ENCODE measurements at regions not wholly inside any gene's neighbourhood (a gene's known extent, or its start where the extent isn't known, plus 50 kb on each side); places are given as distances from the start of the nearest gene placed in this dataset.
A peak's percentile ranks its signal among the peaks of the same experiment; 100 is the strongest.
"Not testable (repeated sequence)": the region's sequence is repeated elsewhere in the genome, so short reads cannot be mapped to it uniquely, and the experiment has no call there.

DNA sequence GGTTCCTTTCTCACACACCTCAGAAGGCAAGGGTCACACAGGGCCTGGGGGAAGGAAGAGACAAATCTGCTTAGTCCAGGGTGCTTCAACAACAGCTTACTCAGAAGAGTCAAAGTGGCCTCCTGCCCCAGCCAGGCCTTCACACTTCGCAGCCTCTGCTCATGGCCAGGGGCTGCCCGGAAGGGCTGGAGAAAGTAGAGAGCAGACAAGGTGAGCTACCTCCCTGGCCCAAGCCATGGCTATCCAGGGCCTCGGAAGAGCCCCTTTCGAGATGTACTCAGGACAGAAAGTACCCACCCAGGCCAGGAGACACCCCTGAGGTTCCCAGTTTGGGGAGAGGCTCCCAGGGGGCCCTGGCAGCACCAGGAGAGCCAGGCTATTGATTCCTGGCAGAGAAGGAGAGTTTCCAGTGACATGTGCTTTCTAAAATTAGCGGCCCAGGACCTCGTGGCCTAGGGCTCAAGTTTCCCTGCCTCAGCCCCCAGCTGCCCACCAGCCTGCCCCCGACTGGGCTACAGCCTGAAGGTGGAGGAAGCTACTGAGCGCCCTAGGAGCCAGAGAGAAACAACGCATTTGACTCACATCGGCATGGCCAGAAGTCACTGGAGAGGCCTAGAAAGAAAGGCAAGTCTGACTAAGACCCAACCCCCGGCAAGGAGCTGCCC lies 533.2 kb downstream of the TP53TG3F start:
- DNase-seq (ENCODE audit: low read depth, low spot score) = not testable (repeated sequence)

DNA sequence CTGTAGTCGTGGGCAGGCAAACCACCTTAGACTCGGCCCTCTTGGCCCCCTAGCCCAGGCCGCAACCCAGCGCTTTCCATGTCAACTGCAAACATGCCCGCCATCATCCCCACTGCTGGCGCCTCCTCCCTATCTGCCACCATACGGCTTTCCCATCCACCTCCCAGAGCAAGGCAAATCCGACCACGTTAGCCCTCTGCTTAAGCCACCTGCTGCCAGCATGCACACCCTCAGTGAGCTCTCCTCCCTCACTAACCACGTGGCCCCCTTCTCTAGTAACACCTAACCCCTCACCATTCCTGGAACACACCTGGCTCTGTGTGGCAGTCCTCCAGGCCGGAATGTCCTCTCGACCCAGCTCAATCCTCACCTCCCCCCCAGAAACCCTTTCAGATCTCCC lies 534.8 kb downstream of the TP53TG3F start:
- DNase-seq (ENCODE audit: low read depth, low spot score); H3K27ac ChIP-seq: not testable (repeated sequence)

More for the DNA sequence above, 533.2 kb downstream of the TP53TG3F start:
- not testable (repeated sequence) for H3K27ac ChIP-seq

DNA sequence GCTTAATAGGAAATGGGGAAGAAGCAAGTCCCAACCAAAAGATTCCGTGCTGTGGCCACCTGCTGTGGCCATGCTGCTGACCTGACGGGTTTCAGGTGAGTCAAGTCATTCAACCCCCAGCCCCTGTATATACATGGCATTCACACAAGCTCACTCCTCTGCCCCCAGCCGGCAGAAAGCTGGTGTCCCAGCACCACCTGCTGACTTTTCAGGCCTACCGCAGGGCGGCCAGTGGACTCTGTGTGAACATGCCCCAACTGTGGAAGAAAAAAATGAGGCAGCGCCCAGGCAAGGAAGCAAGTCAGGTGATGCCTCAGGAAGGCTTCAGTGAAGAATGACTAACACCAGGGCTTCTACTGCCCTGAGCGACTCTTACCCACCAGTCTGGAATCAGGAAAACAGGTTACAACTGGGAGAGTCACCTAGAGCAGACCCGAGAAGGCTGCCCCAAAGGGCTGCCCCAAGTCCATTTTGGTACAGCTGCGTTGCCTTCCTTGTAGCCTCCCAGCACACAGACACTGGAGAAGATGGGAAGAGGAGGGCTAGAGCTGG lies 536.5 kb downstream of the TP53TG3F start:
- not testable (repeated sequence) for DNase-seq (ENCODE audit: low read depth, low spot score); H3K27ac ChIP-seq

DNA sequence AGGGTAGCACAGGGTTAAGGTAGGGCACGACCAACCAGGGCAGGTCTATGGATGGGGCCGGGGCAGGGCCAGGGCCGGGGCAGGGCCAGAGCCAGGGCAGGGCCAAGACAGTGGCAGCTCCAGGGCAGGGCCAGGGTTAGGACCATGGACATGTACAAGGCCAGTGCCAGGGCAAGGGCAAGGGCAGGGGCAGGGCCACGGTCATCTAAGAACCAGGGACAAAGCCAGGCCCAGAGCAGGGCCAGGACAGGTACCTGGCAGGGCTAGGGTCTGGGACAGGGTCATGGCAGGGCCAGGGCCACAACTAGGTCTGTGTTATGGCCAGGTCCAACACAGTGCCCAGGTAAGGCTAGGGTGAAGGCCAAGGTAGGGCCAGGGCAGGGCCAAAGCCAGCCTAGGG lies 541.8 kb downstream of the TP53TG3F start:
- DNase-seq (ENCODE audit: low read depth, low spot score) = not testable (repeated sequence)

DNA sequence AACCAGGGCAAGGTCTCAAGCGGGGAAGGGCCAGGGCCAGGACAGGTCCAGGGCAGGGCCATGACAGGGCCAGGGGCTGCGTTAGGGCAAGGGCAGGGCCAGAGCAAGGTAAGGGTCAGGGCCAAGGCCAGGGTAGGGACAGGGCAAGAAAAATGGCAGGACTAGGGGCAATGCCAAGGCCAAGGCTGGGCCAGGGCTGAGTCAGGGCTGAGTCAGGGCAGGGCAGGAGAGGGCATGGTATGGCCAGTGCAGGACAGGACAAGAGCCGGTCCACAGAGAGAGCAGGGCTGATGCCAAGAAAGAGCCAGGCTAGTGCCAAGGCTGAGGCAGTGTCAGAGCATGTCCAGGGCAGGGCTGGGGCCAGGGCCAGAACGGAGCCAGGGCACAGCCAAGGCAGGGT lies 542.5 kb downstream of the TP53TG3F start:
- H3K27ac ChIP-seq; DNase-seq (ENCODE audit: low read depth, low spot score): not testable (repeated sequence)

More for the DNA sequence above, 541.8 kb downstream of the TP53TG3F start:
- not testable (repeated sequence) for H3K27ac ChIP-seq

DNA sequence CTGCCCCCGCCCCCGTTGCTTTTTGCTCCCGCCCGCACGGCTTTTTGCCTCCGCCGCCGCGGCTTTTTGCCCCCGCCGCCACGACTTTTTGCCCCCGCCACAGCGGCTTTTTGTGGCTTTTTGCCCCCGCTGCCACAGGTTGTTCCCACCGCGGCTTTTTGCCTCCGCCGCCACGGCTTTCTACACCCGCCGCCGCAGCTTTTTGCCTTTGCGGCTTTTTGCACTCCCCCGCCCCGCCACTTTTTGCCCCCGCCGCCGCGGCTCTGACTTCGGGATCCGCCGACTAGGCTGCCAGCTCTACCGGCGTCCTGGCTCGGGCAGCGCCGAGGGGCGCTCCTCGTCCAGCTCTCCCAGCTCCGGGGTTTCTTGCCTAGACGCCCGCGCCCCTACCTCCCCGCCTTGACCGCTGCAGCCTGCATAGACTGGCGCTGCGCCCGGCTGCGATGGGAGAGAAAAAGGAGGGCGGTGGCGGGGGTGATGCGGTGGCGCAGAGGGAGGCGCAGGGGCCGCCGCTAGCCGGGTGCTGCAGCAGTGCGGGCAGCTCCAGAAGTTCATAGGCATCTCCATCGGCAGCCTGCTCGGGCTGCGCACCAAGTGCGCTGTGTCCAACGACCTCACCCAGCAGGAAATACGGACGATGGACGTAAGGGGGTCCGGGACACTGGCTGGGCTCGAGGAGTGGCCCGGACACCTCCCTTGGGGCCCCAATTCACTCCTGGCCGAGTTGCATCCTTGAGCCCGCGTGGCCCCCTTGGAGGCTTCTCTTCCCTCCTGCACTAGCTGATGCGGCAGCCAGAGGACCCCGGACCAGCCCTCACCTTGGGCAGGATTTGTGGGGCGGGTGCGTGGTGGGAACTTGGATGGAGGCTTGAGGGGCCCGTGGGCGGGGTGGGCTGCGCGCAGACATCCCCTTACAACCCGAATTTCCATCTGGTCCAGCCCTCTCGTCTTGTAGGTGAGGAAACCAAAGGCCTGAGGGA lies 555.7 kb downstream of the TP53TG3F start:
- H3K27ac ChIP-seq; DNase-seq (ENCODE audit: low read depth, low spot score): not testable (repeated sequence)

DNA sequence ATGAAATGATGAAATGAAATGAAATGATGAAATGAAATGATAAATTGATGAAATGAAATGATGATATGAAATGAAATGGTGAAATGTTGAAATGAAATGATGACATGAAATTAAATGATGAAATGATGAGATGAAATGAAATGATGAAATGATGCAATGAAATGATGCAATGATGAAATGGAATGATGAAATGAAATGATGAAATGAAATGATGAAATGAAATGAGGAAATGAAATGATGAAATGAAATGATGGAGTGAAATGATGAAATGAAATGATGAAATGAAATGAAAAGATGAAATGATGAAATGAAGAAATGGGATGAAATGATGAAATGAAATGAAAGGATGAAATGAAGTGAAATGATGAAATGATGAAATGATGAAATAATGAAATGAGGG lies 558.9 kb downstream of the TP53TG3F start:
- H3K27ac ChIP-seq; DNase-seq (ENCODE audit: low read depth, low spot score): not testable (repeated sequence)

DNA sequence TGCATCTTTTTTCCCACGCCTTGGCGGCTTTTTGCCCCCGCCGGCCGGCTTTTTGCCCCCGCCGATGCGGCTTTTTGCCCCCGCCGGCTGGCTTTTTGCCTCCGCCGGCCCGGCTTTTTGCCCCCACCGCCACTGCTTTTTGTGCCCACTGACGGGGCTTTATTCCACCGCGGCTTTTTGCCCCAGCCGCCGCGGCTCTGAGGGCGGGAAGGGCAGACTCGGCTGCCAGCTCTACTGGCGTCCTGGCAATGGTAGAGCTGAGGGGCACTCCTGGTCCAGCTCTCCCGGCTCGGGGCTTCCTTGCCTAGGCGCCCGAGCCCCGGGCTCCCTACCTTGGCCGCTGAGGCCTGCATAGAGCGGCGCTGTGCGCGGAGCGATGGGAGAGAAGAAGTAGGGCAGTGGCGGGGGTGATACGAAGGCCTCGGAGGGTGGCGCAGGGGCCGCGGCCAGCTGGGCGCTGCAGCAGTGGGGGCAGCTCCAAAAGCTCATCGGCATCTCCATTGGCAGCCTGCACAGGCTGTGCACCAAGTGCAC lies 591.4 kb downstream of the TP53TG3F start:
- no peak for DNase-seq (ENCODE audit: low read depth, low spot score)
- H3K27ac ChIP-seq = no peak overlapping the region

DNA sequence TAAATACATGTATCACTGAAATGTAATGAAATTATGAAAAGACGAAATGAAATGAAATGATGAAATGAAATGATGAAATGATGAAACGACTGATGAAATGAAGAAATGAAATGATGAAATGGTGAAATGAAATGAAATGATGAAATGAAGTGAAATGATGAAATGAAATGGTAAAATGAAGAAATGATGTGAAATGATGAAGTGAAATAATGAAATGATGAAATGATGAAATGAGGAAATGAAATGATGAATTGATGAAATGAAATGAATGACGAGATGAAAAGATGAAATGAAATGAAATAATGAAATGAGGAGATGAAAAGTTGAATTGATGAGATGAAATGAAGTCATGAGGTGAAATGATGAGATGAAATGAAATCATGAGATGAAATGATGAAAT lies 594.7 kb downstream of the TP53TG3F start:
- DNase-seq (ENCODE audit: low read depth, low spot score) = no peak
- no peak overlapping the region for H3K27ac ChIP-seq

DNA sequence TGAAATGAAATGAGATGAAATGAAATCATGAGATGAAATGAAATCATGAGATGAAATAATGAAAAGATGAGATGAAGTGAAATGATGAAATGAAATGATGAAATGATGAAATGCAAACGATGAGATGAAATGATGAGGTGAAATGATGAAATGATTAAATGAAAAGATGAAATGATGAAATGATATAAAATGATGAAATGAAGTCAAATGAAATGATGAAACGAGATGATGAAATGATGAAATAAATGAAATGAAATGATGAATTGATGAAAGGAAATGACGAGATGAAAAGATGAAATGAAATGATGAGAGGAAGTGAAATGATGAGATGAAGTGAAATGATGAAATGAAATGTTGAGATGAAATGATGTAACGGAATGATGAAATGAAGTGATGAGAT lies 595.6 kb downstream of the TP53TG3F start:
- no peak overlapping the region for H3K27ac ChIP-seq
- no peak for DNase-seq (ENCODE audit: low read depth, low spot score)

DNA sequence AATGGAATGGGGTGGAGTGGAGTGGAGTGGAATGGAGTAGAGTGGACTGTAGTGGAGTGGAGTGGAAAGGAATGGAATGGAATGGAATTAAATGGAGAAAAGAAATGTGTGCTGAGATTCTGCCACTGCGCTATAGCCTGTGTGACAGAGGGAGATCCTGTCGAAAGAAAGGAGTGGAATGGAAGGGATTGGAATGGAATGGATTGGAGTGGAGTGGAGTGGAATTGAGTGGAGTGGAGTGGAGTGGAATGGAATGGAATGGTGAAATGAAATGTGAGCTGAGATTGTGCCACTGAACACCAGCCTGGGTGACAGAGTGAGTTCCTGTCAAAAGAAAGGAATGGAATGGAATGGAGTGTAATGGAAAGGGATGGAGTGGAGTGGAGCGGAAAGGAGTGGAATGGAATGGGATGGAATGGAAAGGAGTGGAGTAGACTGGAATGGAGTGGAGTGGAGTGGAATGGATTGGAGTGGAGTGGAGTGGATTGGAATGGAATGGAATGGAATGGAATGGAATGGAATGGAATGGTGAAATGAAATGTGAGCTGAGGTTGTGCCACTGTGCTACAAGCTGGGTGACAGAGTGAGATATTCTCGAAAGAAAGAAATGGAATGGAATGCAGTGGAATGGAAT lies 603.3 kb downstream of the TP53TG3F start:
- DNase-seq (ENCODE audit: low read depth, low spot score) = not testable (repeated sequence)

DNA sequence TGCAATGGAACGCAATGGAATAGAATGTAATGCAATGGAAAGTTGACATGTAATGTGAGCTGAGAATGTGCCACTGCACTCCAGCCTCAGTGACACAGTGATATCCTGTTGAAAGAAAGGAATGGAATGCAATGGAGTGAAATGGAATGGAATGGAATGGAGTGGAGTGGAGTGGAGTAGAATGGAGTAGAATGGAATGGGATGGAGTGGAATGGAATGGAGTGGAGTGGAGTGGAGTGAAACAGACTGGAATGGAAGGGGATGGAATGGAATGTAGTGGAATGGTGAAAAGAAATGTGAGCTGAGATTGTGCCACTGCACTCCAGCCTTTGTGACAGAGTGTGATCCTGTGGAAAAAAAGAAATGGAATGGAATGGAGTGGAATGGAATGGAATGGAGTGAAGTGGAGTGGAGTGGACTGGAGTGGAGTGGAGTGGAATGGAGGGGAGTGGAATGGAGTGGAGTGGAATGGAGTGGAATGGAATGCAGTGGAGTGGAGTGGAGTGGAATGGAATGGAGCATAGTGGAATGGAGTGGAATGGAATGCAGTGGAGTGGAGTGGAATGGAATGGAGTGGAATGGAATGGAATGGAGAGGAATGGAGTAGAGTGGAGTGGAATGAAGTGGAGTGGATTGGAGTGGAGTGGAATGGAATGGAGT lies 604.2 kb downstream of the TP53TG3F start:
- not testable (repeated sequence) for H3K27ac ChIP-seq; DNase-seq (ENCODE audit: low read depth, low spot score)

More for the DNA sequence above, 603.3 kb downstream of the TP53TG3F start:
- not testable (repeated sequence) for H3K27ac ChIP-seq

DNA sequence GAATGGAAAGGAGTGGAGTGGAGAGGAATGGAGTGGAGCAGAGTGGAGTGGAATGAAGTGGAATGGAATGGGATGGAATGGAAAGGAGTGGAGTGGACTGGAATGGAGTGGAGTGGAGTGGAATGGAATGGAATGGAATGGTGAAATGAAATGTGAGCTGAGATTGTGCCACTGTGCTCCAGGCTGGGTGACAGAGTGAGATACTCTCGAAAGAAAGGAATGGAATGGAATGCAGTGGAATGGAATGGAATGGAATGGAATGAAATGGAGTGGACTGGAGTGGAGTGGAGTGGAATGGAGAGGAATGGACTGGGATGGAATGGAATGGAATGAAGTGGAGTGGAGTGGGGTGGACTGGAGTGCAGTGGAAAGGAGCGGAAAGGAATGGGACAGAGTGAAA lies 605.2 kb downstream of the TP53TG3F start:
- not testable (repeated sequence) for H3K27ac ChIP-seq; DNase-seq (ENCODE audit: low read depth, low spot score)

DNA sequence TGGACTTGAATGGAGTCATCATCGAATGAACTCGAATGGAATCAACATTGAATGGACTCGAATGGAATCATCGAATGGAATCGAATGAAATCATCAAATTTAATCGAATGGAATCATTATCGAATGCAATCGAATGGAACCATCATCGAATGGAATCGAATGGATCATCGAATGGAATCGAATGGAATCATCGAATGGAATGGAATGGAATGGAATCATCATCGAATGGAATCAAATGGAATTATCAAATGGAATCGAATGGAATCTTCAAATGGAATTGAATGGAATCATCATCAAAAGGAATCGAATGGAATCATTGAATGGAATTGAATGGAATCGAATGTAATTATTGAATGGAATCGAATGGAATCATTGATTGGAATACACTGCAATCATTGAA lies 610.3 kb downstream of the TP53TG3F start:
- not testable (repeated sequence) for DNase-seq (ENCODE audit: low read depth, low spot score)

DNA sequence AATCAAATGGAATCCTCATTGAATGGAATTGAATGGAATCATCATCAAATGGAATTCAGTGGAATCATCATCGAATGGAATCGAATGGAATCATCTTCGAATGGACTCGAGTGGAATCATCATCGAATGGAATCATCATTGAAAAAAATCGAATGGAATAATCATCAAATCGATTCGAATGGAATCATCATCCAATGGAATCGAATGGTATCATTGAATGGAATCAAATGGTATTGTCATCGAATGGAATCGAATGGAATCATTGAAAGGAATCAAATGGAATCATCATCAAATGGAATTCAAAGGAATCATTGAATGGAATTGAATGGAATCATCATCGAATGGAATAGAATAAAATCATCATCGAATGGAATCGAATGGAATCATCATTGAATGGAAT lies 619.3 kb downstream of the TP53TG3F start:
- DNase-seq (ENCODE audit: low read depth, low spot score) = peak; percentile 59
- no peak overlapping the region for H3K27ac ChIP-seq

More for the DNA sequence above, 610.3 kb downstream of the TP53TG3F start:
- not testable (repeated sequence) for H3K27ac ChIP-seq

DNA sequence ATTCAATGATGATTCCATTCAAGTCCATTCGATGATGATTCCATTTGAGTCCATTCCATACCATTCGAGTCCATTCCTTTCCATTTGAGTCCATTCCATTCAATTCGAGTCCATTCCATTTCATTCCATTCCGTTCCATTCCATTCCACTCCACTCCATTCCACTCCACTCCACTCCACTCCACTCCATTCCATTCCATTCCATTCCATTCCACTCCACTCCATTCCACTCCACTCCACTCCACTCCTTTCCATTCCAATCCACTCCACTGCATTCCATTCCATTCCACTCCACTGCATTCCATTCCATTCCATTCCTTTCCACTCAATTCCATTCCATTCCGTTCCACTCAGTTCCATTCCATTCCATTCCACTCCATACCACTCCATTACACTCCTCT lies 625.6 kb downstream of the TP53TG3F start:
- H3K27ac ChIP-seq; DNase-seq (ENCODE audit: low read depth, low spot score): not testable (repeated sequence)

DNA sequence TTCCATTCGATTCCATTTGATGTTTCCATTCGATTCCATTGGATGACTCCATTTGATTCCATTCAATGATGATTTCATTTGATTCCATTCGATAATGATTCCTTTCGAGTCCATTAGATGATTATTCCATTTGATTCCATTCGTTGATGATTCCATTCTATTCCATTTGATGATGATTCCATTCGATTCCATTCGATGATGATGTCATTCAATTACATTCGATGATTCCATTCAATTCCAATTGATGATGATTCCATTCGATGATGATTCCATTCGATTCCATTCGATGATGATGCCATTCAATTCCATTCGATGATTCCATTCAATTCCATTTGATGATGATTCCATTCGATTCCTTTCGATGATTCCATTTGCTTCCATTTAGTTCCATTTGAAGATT lies 635.6 kb downstream of the TP53TG3F start:
- not testable (repeated sequence) for H3K27ac ChIP-seq; DNase-seq (ENCODE audit: low read depth, low spot score)

DNA sequence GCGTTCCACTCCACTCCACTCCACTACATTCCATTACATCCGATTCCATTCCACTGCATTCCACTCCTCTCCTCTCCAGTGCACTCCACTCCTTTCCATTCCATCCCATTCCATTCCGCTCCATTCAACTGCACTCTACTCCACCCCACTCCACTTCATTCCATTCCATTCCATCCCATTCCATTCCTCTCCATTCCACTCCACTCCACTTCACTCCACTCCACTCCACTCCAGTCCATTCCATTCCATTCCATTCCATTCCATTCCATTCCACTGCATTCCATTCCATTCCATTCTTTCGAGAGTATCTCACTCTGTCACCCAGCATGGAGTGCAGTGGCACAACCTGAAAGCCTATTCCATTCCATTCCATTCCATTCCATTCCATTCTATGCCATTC lies 637.5 kb downstream of the TP53TG3F start:
- not testable (repeated sequence) for DNase-seq (ENCODE audit: low read depth, low spot score); H3K27ac ChIP-seq

DNA sequence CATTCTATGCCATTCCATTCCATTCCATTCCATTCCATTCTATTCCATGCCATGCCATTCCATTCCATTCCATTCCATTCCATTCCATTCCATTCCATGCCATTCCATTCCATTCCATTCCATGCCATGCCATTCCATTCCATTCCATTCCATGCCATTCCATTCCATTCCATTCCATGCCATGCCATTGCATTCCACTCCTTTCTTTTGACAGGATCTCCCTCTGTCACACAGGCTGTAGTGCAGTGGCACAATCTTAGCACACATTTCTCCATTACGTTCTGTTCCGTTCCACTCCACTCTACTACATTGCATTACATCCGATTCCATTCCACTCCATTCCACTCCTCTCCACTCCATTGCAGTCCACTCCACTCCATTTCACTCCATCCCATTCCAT lies 637.9 kb downstream of the TP53TG3F start:
- DNase-seq (ENCODE audit: low read depth, low spot score) = not testable (repeated sequence)

More for the DNA sequence above, 637.9 kb downstream of the TP53TG3F start:
- H3K27ac ChIP-seq = not testable (repeated sequence)
